Activated CD8-positive, alpha-beta memory T cell treated with anti-CD3 and anti-CD28 coated beads, Interleukin-2, amount 10 ng/mL, durations not matched to agents 7 days and 5 days (primary cell): ENCODE measurements at regions not wholly inside any gene's neighbourhood (a gene's known extent, or its start where the extent isn't known, plus 50 kb on each side); places are given as distances from the start of the nearest gene placed in this dataset.

ENCODE experiments used
- ATAC-seq: fragments of 150-1000 bp; cut with Tn5 transposase; one replicate; pipeline ENCODE4 v1.10.0; 2021; ENCODE audit warnings: moderate library complexity
- CTCF ChIA-PET: fragments of 350-600 bp; sonication (Branson Sonifier 250); formaldehyde crosslinking; loops from one replicate; lab custom pipeline; 2021; ENCODE audit warnings: antibody characterized with exemption; lab: Charles Lee
- DNase-seq: peaks from one replicate; pipeline ENCODE4 v3.0.0-alpha.2; 2020
- H3K27ac Mint-ChIP-seq: one replicate; pipeline ENCODE4 v1.8.0; 2021; ENCODE audit warnings: mild to moderate bottlenecking, mixed read lengths
- H3K27me3 Mint-ChIP-seq: one replicate; pipeline ENCODE4 v1.8.0; 2021; ENCODE audit warnings: mixed read lengths
- H3K36me3 Mint-ChIP-seq: one replicate; pipeline ENCODE4 v1.8.0; 2021; ENCODE audit warnings: mild to moderate bottlenecking, mixed read lengths
- H3K4me1 Mint-ChIP-seq: one replicate; pipeline ENCODE4 v1.8.0; 2021; ENCODE audit warnings: mixed read lengths
- H3K4me3 Mint-ChIP-seq: one replicate; pipeline ENCODE4 v1.8.0; 2021; ENCODE audit warnings: mild to moderate bottlenecking, moderate library complexity, mixed read lengths
- H3K9me3 Mint-ChIP-seq: one replicate; pipeline ENCODE4 v1.8.0; 2022; ENCODE audit warnings: low read depth, mixed read lengths

DNA sequence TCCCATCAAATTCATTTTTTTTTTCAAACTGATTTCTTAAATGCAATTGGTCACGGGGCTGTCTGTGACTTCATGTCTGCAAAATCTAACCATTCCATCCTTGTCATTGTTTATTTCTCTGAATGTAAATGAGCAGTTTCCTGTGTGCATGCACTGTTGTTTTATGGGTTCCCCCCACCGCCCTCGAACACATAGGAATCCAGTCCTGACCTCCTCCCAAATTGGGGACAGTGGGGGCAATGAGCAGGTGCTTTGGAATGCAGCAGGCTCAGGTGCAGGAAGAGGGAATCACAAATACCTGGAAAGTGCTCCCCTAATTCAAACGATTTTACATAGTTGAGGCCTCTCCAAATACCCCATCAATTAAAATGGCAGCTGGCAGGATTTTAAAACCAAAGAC is 62.6 kb upstream of the ESRRB start:
- DNase-seq, result no peak
- ATAC-seq, result no peak
- CTCF ChIA-PET, result no interaction called here
- H3K27me3 Mint-ChIP-seq, result peaks cover 59% of the 10 kb centered on the region
- H3K9me3 Mint-ChIP-seq, result no peaks in the 10 kb centered on the region
- H3K36me3 Mint-ChIP-seq, result no peaks in the 10 kb centered on the region
- H3K4me1 Mint-ChIP-seq, result peaks cover 2% of the 10 kb centered on the region
- no peak overlapping the region for H3K27ac Mint-ChIP-seq
- no peak overlapping the region for H3K4me3 Mint-ChIP-seq

DNA sequence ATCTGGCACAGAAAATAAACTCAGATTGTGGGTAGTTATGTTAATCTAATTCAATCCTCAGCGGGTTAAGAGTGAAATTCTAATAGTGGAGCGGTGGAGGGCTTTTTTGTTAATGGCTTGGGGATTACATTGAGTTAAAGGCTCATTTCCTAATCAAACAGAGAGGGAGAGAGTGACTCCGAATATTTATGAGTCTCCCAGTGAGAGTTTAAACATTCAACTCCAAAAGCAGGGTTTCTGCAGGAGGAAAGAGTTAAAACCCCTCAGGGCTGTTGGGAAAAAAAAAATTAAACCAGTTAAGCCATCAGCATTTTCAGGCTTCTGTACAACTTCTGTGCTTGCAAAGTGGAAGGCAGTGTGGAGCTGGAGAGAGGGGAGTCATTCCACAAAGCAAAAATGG is 62.1 kb upstream of the ESRRB start:
- ATAC-seq, result no peak
- H3K36me3 Mint-ChIP-seq, result no peaks in the 10 kb centered on the region
- DNase-seq, result no peak
- H3K27me3 Mint-ChIP-seq, result peaks cover 56% of the 10 kb centered on the region
- no peak overlapping the region for H3K27ac Mint-ChIP-seq
- H3K4me3 Mint-ChIP-seq, result no peak overlapping the region
- H3K4me1 Mint-ChIP-seq, result peaks cover 2% of the 10 kb centered on the region
- CTCF ChIA-PET, result no interaction called here
- no peaks in the 10 kb centered on the region for H3K9me3 Mint-ChIP-seq

DNA sequence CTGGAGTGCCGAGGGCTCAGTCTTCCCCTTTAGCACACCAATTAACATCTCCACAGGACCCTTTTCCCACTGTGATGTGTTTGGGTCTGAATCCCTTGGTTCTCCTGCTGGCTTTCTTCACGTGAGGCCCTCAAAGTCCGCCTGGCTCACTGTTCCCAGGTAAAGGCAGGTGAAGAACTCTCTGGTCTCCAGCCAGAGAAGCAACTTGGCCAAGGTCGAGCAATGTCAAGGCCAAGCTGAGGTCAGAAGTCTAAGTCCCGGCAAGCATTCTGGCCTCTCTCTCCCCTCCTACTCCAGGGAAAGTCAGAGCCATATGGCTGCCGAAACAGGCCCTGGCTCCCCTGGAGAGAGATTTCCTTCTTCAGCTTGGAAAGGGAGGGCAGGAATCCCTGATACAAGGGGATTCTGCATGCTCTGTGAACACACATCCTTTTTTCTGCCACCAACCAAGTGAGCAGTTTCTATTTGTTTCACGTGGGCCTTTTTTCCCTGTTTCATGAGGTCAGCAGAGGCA is 61.4 kb upstream of the ESRRB start:
- ATAC-seq, result no peak
- H3K36me3 Mint-ChIP-seq, result no peaks in the 10 kb centered on the region
- peaks cover 2% of the 10 kb centered on the region for H3K4me1 Mint-ChIP-seq
- no peak overlapping the region for H3K4me3 Mint-ChIP-seq
- CTCF ChIA-PET, result no interaction called here
- no peaks in the 10 kb centered on the region for H3K9me3 Mint-ChIP-seq
- H3K27ac Mint-ChIP-seq, result no peak overlapping the region
- no peak for DNase-seq
- peaks cover 51% of the 10 kb centered on the region for H3K27me3 Mint-ChIP-seq

DNA sequence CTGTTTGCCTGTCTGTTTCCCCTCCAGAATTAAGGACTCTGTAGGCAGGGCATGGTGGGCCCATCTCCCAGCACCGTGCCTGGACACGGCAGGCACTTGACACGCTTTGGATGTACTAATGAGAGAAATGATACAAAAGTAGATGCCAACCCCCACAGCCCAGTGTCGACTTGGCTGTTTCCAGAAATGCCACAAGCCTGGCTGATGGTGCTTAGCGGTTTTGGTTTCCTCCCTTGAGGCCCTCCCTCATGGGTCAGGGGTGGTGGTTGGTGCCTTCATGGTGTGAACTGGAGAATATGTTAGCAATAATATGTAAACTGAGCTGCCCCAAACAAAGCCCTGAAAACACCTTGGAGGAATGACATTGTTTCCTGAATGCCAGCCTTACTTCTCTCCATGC is 55.5 kb upstream of the ESRRB start:
- H3K27ac Mint-ChIP-seq, result no peak overlapping the region
- ATAC-seq, result no peak
- H3K9me3 Mint-ChIP-seq, result no peaks in the 10 kb centered on the region
- CTCF ChIA-PET, result no interaction called here
- no peak overlapping the region for H3K4me3 Mint-ChIP-seq
- H3K27me3 Mint-ChIP-seq, result peaks cover 21% of the 10 kb centered on the region
- H3K36me3 Mint-ChIP-seq, result no peaks in the 10 kb centered on the region
- H3K4me1 Mint-ChIP-seq, result peaks cover 2% of the 10 kb centered on the region
- DNase-seq, result peak; percentile 51

DNA sequence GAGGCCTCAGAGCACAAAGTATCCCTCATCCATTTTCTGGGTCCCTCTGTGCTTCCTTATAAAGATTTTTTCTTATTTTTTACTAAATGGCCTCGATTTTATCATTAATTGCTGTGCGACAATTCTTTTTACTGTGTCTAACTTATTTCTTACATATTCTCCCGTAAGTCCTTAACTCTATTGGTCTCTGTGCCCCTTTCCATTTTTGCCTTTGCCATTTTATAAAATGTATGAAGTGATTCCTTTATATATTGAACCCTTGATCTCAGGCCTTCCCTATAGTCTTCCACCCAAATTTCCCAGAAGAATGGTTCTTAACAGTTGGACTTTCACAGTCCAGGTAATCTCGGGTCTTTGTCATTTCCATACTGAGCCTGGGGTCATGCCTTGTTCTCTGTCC is 55.0 kb upstream of the ESRRB start:
- H3K36me3 Mint-ChIP-seq, result no peaks in the 10 kb centered on the region
- CTCF ChIA-PET, result no interaction called here
- no peaks in the 10 kb centered on the region for H3K9me3 Mint-ChIP-seq
- H3K4me1 Mint-ChIP-seq, result peaks cover 2% of the 10 kb centered on the region
- ATAC-seq (no peak), DNase-seq (no peak)
- no peak overlapping the region for H3K27ac Mint-ChIP-seq
- no peak overlapping the region for H3K4me3 Mint-ChIP-seq
- H3K27me3 Mint-ChIP-seq, result peaks cover 22% of the 10 kb centered on the region

DNA sequence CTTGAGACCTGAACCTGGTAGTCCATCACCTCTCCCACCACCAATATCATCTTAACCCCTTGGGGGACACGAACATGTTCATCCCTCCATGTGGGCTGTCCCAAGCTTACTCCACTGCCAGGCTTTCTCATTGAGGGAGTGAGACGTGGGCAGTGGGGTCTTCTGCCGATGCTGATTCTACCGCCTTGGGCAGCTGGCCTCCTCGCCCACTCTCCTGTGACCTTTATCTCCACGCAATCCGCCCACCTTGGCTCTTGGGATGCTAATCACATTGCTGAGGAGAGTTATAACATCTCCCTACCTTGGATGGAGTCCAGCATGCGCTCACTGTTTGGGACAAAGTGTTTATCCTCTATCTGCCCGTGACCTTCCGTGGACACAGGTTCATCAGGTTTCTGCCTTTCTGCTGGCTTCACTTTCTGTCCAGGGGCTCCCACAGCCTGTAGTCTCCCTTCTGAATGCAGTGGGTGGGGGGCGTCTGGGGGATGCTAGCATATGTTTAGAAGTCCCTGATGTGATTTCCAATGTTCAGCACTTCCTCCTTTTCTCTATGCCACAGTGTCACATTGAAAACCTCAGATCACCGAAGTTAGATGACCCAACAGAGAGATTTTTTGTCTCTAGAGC is 53.2 kb upstream of the ESRRB start:
- Mint-ChIP-seq H3K4me3 (no peak overlapping the region), H3K9me3 (no peaks in the 10 kb centered on the region)
- DNase-seq, result no peak

DNA sequence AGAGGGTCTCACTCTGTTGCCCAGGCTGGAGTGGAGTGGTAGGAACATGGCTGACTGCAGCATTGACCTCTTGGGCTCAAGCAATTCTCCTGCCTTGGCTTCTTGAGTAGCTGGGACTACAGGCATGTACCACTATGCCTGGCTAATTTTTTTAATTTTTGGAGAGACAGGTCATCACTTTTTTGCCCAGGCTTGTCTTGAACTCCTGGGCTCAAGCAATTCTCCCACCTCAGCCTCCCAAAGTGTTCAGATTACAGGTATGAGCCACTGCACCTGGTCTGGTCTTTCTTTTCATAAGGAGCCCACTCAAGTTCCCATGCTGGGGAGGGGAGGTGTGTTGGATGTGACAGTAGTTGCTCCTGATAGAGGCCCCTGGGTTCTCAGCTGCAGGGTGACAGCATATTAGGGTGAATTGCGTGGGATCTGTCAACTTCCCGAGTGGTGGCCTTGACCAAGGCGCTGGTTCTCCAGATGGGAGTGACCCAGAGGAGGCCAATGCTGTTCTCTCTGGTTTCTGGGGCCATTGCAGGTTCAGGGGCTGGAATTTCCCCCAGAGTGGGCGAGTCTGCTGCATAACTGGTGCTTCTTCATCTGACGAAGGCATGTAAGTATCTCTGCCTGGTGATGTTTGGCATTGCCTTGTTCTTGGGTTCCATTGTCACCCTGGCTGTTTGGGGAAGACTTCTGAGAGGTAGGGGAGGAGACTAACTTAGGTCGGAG is 52.4 kb upstream of the ESRRB start:
- Mint-ChIP-seq H3K36me3 (no peaks in the 10 kb centered on the region), H3K4me1 (peaks cover 2% of the 10 kb centered on the region), H3K9me3 (no peaks in the 10 kb centered on the region), H3K4me3 (no peak overlapping the region), H3K27ac (no peak overlapping the region), H3K27me3 (peaks cover 20% of the 10 kb centered on the region)
- DNase-seq (no peak), ATAC-seq (no peak)
- CTCF ChIA-PET, result no interaction called here

More for the DNA sequence above, 53.2 kb upstream of the ESRRB start:
- no peak for ATAC-seq
- CTCF ChIA-PET, result no interaction called here
- Mint-ChIP-seq H3K27ac (no peak overlapping the region), H3K27me3 (peaks cover 14% of the 10 kb centered on the region), H3K4me1 (peaks cover 2% of the 10 kb centered on the region), H3K36me3 (no peaks in the 10 kb centered on the region)

DNA sequence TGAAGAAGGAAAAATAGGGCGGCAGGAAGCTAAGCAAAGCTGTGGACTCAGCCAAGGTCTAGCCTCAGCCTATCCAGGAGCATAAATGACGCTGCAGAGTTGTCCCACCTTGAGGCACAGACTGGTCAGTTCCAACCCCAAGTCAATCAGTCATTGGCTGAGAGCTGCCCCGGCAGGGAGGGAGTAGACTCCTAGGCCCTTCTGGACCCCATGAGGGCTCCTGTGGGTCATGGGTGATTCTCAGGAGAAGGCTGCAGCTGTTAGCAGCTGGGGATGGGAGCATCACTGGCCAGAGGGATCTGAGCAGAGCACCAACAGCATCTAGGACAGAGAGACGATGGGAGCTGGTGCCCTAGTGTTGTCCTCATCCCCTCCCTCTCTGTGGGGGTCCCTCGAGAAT is 51.8 kb upstream of the ESRRB start:
- Mint-ChIP-seq H3K27me3 (peaks cover 27% of the 10 kb centered on the region), H3K36me3 (no peaks in the 10 kb centered on the region), H3K4me1 (peaks cover 2% of the 10 kb centered on the region), H3K27ac (no peak overlapping the region), H3K9me3 (no peaks in the 10 kb centered on the region), H3K4me3 (no peak overlapping the region)
- CTCF ChIA-PET, result interaction anchor here (0.9 kb wide), 1 partner anchor 14 kb away, joined by 3 read pairs; no protein-coding TSS in a partner anchor
- DNase-seq (no peak), ATAC-seq (no peak)
